ENCODE measurements at regions not wholly inside any gene's neighbourhood (a gene's known extent, or its start where the extent isn't known, plus 50 kb on each side); places are given as distances from the start of the nearest gene placed in this dataset.

- Mint-ChIP-seq H3K36me3 (ENCODE audit: low read depth) (no peaks in the 10 kb centered on the region), H3K27ac (no peak overlapping the region), H3K4me1 (ENCODE audit: low read depth) (no peaks in the 10 kb centered on the region), H3K9me3 (peaks cover 4% of the 10 kb centered on the region), H3K4me3 (no peak overlapping the region), H3K27me3 (ENCODE audit: insufficient read depth) (no peaks in the 10 kb centered on the region)
- DNase-seq (ENCODE audit: low spot score): no peak
- intact Hi-C loops (cut with micrococcal nuclease): no loop called here
Observed at GRCh38 chr9:119091074-119091473, 278.2 kb downstream of the BRINP1 start.

DNA sequence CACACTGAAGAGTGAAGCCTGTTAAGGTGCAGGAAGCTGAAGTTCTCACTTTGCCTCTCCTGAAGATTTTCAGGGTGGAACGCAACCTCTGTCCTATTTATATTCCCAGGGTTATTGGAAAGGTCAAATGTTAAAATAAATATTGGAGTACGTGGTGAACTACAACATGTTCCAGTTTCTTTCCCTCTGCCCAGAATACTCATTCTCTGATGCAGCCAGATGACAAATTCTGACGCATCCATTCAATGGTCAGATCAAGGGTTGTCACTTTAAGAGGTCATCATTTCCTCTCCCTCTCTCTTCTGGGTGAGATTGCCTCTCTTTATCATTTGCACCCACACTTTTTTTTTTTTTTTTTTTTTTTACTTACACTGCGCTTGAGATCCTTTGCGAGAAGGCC is 277.1 kb downstream of the BRINP1 start:
- Mint-ChIP-seq H3K36me3 (ENCODE audit: low read depth) (no peaks in the 10 kb centered on the region), H3K4me3 (no peak overlapping the region), H3K27ac (no peak overlapping the region), H3K27me3 (ENCODE audit: insufficient read depth) (no peaks in the 10 kb centered on the region), H3K9me3 (no peaks in the 10 kb centered on the region), H3K4me1 (ENCODE audit: low read depth) (no peaks in the 10 kb centered on the region)
- no peak for DNase-seq (ENCODE audit: low spot score)
- intact Hi-C loops (cut with micrococcal nuclease): no loop called here

GRCh38 chr9:119094086-119094485 is 275.1 kb downstream of the BRINP1 start:
- Mint-ChIP-seq H3K27ac (no peak overlapping the region), H3K4me3 (no peak overlapping the region), H3K27me3 (ENCODE audit: insufficient read depth) (no peaks in the 10 kb centered on the region), H3K36me3 (ENCODE audit: low read depth) (no peaks in the 10 kb centered on the region), H3K4me1 (ENCODE audit: low read depth) (no peaks in the 10 kb centered on the region), H3K9me3 (no peaks in the 10 kb centered on the region)
- no peak for DNase-seq (ENCODE audit: low spot score)
- intact Hi-C loops (cut with micrococcal nuclease): no loop called here

GRCh38 chr9:119095072-119095471 is 274.2 kb downstream of the BRINP1 start:
- Mint-ChIP-seq H3K36me3 (ENCODE audit: low read depth) (no peaks in the 10 kb centered on the region), H3K27me3 (ENCODE audit: insufficient read depth) (no peaks in the 10 kb centered on the region), H3K4me3 (no peak overlapping the region), H3K4me1 (ENCODE audit: low read depth) (no peaks in the 10 kb centered on the region), H3K27ac (no peak overlapping the region), H3K9me3 (no peaks in the 10 kb centered on the region)
- intact Hi-C loops (cut with micrococcal nuclease): no loop called here
- no peak for DNase-seq (ENCODE audit: low spot score)

DNA sequence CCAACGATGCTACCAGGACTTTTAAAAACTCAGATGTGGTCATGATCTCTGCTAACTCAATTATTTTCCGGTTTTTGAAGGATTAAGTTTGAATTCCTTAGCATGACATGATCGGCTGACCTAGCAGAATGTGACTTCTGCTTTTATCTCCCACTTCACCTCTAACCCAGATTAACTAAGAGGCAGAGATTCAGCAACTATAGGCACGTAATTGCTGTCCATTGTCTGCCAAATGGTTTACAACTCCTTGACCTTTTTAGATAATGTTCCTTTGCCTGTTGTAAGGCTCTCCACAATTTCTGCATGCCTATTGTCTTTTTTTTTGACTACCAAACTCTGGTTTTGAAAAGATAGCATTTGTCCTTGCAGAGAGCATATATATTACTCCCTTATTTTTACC is 268.2 kb downstream of the BRINP1 start:
- no peak overlapping the region for H3K4me3 Mint-ChIP-seq
- H3K9me3 Mint-ChIP-seq: no peaks in the 10 kb centered on the region
- DNase-seq (ENCODE audit: low spot score): no peak
- no peaks in the 10 kb centered on the region for H3K36me3 Mint-ChIP-seq (ENCODE audit: low read depth)
- no peaks in the 10 kb centered on the region for H3K4me1 Mint-ChIP-seq (ENCODE audit: low read depth)
- no peak overlapping the region for H3K27ac Mint-ChIP-seq
- intact Hi-C loops (cut with micrococcal nuclease): no loop called here
- no peaks in the 10 kb centered on the region for H3K27me3 Mint-ChIP-seq (ENCODE audit: insufficient read depth)

DNA sequence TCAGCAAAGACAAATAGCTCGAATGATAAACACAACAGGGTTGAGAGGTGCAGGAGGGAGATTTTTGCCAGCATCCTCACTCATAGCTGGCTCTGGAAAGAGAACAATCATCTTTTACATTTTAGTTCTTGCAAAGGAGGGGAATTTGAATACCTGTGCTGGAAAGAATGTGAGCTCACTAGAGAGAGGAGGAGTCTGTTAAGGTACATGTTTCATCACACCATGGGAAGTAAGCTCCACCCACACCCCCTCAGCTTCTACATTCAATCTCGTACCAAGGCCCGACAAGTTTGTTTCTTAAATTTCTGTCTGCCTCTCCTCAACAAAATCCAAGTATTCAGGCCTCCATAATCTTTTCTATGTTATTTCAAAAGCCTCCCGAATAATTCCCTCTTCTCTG is 254.6 kb downstream of the BRINP1 start:
- no peaks in the 10 kb centered on the region for H3K27me3 Mint-ChIP-seq (ENCODE audit: insufficient read depth)

More for the DNA sequence above, 254.6 kb downstream of the BRINP1 start:
- Mint-ChIP-seq H3K9me3 (peaks cover 12% of the 10 kb centered on the region), H3K27ac (no peak overlapping the region), H3K4me3 (no peak overlapping the region), H3K36me3 (ENCODE audit: low read depth) (no peaks in the 10 kb centered on the region), H3K4me1 (ENCODE audit: low read depth) (no peaks in the 10 kb centered on the region)
- intact Hi-C loops (cut with micrococcal nuclease): no loop called here
- DNase-seq (ENCODE audit: low spot score): no peak

All from activated T-helper 1 cell treated with anti-CD3 and anti-CD28 coated beads, Interleukin-12 subunit alpha, Interleukin-12 subunit beta, Interleukin-2, Interleukin-4 antibody, amounts not matched to agents 30 ng/mL and 10 ng/mL and 1 ng/mL, durations not matched to agents 14 hours and 24 hours and 36 hours (primary cell).